HPDE6-E6E7 (cell line): ENCODE measurements at regions not wholly inside any gene's neighbourhood (a gene's known extent, or its start where the extent isn't known, plus 50 kb on each side); places are given as distances from the start of the nearest gene placed in this dataset.

Experiments
- DNase-seq: peaks from one replicate; pipeline ENCODE4 v3.0.0; 2011; ENCODE audit warnings: missing footprints; ENCODE audit errors: extremely low spot score

DNA sequence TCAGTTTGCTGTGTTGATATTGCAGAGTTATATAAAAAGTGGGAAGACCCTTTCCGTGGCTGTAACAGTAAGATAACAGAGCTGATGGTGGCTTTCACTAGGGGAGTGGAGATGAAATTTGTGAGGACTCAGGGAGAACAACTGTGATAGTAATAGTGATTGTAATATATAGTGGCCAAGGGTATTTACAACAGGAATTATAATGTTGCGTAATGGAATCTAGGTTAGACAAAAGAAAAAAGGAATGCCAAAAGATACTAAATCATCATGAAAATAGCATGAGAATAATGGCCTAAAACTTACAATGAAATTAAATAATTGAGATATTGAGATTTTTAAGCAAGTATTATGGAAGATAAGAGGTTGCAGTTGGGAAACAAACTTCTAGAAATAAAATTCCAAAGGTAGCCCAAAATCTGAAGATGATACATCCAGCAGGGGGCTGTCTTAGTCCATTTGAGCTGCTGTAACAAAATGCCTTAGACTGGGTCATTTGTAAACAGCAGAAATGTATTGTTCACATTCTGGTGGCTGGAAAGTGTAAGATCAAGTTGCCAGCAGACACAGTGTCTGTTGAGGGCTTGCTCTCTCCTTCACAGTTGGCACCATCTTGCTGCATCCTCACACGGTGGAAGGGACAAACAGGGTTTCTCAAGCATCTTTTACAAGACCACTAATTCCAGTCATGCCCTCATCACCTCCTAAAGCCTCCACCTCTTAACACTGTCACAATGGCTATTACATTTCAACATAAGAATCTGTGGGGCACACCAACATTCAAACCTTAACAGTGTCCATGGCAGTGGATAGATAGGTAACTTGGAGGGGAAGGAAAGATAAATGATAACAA is 711.2 kb downstream of the MRPL39 start:
- no peak for DNase-seq

DNA sequence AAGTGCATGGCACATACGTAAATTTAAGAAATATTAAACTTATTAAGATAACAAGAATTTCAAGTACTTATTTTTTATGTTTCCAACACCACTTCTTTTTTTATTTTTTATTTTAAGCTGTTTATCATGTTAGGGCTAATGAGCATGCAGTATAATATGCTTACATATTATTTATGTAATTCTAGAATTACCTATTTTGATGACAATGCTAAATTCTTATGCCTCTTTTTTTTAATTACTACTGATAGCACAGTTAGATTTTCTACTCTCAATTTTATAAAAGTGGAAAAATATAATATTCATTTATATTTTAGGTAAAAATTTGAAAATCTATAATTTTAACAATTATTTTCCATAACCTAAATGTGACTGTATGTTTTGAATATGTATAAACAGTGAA is 713.0 kb downstream of the MRPL39 start:
- DNase-seq: no peak

DNA sequence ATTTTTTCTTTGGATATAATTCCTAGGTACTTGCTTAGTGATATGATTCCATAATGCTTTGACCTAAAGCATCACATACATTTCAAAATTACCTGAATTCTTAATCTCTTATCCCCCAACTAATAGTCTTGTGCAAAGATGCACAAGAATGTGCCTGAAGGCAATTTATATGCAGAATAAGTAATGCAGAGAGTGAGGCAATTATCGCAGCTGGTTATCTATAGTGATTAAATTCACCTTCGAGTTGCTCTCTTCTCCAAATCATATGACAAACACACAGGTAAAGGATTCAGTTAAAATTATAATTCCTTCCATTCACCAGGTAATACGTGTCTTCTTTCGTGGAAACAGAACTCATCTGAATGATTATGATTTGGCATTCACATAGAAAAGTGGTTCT is 717.3 kb downstream of the MRPL39 start:
- DNase-seq: no peak

DNA sequence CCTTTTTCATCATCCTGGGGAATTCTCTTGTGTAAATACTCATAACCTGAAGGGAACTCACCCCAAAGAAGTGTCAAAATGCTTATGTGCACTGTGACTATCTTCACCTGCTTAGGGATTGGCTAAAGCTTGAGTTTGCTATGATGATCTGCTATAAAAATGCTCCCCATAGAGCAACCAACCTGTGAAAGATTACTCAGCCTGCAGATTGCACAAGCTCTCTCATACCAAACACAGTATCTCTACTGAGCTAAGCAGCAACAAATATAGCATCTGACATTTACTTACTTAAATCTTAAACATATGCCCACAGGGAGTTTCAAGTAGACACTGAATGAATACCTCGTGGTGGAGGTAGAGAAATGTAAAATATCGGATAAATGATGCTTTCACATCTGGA is 725.8 kb downstream of the MRPL39 start:
- no peak for DNase-seq

DNA sequence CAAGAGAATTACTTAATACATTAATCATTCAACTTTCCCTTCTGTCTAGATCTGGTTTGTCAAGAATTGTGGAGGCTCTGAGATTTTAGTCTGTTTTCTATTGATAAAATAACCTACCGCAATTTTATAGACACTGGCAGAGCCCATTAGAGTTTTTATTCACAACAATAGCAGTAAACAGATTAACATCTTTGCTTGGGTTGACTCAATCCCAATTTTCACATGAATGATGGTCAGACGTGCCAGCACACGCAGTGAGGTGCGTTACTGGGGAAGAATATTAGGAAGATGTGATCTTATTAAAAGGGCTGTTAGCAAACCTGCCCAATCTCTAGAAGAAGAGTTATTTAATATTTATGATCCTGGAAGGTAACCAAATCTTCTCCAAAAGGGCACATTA is 736.6 kb downstream of the MRPL39 start:
- no peak for DNase-seq

DNA sequence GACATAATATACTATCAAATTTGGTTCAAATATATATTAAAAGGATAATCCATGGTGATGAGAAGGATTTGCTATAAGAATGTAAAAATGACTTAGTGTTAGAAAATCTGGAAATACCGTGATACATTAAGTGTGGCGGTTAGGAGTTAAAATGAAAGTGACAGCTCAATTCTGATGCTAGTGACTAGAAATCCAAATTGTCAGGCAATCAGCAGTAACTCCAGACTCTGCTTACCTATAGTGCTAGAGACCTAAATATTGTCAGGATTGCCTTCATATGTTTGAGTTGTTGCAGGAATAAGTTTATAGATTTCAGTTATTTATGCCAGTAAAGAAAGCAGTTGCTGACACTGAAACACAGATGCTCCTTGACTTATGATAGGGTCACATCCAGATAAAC is 737.4 kb downstream of the MRPL39 start:
- DNase-seq: no peak

DNA sequence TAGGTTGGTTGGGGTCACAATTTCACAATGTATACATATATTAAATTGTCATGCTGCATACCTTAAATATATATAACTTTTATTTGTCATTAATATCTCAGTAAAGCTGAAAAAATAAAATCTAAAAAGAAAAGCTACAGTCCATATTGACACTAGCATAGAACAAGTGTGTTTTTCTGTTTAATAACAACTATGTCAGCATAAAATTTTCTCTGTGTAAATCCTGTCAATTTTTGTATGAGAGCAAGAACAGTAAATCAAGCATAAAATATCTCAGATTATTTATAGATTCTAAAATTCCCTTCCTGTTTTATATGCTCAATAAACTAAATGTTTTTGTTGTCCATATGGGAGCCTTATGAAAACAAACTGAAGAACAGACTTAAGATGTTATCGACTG is 739.2 kb downstream of the MRPL39 start:
- DNase-seq: no peak

DNA sequence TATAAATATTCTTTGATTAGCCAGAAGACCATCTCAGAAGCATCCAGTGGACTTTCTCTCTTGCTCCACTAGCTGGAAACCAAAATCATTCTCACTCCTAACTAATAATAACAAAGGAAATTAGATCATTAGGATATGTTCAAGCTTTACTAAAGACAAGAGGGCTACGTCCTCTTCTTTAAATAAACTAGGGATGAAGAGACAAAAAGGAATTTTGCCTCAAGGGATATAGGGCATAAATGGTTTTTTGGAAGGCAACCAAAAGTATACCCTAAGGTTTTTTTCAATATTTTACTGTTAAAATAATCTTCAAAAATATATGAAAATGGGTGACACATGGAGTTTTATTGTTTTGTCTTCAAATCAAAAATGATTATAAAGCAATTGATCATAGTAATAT is 745.8 kb downstream of the MRPL39 start:
- no peak for DNase-seq

DNA sequence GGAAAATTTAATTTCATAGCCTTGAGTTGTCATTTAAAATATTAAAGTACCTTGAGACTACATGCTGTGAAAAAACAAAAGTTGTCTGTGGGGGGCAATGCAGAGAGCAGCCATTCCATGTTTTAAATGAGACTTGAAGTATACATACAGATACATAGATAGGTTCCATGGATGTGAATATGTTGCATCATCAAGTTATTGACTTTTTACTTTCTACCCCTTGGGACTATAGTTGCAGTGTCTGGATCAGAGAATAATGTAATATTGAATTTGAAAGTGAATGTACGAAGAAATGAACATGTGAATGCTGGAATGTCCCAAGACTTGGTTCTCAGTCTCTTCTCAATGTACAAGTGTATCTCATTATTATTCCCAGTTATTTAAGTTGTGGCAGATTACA is 751.0 kb downstream of the MRPL39 start:
- no peak for DNase-seq

DNA sequence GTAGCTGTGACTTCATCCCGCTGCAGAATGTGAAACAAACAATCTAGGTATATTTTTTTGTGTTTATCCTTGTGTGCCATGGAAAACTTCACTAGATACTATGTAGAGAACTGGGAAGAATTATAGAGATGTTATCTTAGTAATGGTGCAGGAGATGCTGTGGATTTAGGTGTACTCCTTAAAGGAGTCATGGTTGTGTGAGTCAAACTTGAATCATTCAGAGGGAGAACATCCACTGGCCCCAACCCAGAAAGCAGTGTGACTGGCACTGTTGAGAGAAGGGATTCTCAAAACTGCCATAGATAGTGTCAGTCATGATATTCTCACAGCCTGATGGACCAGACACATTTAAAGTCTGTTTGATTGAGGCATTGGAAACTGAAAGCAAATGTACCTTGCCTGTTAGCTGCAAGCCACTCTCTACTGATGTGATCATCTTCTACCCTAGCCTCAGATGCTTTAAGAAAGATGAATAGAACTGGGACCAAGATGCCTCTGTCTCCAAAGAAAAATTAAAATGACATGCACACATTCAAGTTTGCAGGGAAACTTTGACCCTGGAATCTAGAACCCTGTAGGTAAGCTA is 754.6 kb downstream of the MRPL39 start:
- no peak for DNase-seq

DNA sequence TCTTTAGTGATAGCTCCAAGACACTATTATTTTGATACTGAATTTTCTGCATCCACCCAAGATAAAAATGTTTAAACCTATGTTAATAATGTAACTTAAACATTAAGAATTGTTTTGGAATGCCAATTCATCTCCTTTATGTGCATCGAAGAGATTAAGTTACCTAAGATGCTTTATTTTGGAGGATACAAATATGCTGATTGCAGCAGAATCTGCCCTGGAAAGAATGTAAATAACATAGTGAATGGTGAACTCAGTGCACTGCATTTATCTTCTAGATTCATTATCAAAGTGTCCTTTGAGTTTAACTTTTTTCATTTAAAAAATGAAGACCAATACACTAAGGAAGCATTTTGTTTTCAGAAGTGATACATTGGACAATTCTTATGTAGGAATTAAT is 757.2 kb downstream of the MRPL39 start:
- no peak for DNase-seq

DNA sequence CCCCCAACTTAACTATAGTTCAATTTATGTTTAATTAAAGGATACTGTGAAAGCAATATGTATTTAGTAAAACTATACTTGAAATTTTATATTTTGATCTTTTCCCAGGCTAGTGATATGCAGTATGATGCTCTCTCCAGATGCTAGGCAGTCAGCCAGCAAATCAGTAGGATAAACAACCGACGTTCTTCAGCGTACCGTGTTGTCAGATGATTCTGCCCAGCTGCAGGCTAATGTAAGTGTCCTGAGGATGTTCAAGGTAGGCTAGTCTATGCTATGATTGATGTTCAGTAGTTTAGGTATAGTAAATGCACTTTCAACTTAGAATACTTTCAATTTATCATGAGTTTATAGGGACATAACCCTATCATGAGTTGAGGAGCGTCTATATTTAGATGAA is 762.6 kb downstream of the MRPL39 start:
- DNase-seq: no peak

DNA sequence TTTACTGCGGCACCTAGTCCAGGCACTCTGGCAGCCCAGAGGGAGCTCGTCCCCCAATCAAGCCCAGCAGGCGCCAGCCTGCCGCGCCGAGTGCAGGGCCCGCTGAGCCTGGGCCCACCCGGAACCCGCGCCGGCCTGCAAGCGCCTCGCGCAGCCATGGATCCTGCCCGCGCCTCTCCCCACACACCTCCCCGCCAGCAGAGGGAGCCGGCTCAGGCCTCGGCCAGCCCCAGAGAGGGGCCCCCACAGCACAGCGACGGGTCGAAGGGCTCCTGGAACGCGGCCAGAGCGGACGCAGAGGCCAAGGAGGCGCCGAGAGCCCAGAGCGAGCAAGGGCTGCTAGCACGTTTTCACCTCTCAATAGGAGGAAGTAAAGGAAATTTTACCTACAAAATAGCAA is 767.0 kb downstream of the MRPL39 start:
- no peak for DNase-seq

DNA sequence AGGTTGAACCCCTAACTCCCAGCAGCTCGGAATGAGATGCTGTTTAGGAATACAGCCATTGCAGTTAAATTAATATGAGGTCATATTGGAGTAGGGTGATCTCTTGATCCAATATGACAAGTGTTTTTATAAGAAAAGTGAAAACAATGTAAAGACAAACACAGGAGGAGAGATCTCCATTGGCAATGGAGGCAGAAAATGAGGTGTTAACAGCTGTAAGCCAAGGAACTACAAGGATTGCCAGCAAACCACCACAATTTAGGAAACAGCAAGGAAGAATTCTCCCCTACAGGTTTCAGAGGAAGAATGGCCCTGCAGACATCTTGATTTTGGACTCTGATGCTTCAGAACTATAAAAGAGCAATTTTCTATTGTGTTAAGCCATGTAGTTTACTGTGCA is 774.3 kb downstream of the MRPL39 start:
- no peak for DNase-seq

DNA sequence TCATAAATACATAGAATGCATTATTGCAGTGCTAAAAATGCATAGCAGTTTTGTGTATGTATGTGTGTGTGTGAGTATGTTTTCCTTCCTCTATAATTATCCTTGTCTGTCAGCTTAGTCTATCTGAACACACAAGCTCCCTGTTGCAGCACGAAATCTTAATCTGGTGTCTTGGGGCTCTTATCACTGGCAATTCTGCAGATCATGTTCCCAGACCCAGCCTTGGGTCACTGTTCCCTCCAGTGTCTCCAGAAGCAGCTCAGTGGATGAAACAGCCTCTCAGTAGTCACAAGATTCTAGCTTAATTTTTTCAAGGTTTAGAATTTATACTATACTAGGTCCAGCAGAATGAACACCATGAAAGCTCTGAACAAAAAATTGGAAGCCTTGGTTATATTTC is 777.9 kb downstream of the MRPL39 start:
- DNase-seq: no peak

DNA sequence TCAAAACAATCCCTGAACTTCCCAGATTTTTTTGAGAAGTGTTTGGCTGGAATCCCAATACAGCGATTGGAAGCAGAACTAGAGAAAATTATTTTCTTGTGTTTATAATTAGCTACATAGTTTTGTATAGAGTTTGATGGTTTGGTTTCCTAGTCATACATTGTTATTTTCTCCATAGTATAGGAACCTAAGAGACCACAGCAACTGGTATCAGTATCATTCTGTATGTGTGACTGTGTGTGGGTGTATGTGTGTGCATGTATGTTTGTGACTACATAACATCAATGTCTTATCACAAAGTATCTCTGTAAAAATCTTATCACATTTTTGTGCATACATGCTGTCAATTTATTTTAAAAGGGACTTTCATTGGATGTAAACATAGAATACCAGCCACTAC is 780.5 kb downstream of the MRPL39 start:
- no peak for DNase-seq

DNA sequence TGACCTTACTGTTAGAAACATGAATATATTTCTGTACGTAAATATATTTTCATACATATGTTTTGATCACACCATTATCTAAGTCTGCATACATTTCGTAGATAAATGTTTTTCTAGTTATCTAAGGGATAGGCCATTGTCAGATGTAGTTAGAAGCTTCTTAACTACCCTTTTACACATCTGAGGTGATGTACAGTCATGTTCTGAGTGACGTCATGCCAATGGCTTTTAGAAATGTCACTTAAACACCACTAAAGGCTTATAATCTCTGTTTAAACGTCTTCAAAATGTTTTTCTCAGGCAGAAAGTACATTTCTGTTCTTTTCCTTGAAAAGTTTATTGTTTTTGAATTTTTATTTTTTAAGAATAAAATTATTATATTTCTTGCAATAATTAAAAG is 781.9 kb downstream of the MRPL39 start:
- DNase-seq: no peak

DNA sequence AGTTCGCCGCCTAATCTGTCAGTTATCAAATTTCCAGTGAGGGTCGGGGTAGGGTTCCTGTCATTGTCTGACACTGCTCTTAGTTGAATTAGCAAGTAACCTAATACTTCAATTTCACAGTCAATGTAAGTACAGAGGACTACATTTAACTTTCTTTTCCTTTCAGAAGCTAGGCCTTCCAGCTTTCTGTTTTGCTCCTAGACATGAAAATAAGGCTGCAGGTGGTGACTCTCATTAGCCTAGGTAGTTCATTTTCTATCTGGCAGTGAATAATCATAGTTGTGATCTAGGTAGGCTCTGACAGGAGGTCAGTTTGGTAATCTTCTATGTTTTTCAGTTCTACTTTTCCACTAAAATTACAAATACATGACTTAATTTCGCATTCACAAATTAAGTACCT is 783.1 kb downstream of the MRPL39 start:
- no peak for DNase-seq

DNA sequence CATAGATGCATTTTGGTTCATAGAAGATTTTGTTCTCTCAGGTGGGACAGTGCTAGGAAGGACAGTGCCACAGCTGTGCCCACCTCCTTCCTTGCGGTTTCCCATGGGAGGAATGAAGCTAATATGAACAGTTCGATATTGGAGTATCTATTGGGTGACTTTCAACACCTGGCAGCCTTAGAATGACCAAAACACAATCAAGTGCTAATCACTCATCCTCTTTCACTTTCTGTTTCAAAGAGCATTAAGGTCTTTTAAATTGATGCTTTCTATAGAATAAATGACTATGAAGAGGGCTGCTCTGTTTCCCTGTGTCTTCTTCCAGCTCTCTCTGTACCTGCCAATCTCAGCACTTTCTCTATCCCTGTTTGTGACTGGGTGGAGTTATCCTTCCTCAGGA is 784.0 kb downstream of the MRPL39 start:
- DNase-seq: no peak

DNA sequence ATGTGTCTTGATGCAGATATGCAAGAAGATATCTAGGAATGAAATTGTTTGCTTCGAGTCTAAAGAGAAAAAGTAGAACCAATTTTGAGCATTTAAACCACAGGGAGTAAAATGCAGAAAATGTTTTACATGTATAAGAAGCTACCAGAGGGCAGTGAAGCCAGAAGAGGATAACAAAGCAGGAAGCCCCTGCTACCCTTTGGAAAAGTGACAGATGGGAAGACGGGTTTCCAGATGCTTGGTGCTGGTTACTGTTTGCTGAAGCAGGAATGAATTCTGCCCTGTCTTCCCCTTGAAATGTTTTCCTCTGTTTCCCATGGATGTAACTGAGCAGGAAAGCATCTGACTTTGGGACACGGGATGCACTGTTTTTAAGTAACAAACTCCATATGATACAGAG is 822.2 kb downstream of the MRPL39 start:
- no peak for DNase-seq

DNA sequence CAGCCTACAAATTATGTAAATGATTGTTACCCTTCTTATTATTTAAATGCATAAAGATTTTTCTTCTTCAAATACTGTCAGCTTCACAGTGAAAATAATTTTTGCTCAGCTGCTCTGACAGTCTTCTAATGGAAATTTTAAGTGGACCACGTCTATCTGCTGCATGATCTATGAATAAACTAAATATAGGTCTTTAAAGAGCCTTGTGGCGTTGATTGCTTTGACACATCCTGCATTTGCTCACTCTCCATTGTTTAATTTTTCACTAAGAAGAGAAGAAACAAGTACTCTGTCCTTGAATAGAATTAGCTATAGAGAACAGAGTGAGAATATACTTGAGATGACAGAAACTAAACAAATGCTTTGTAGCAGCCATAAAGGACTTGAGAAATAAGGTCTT is 826.1 kb downstream of the MRPL39 start:
- DNase-seq: no peak

DNA sequence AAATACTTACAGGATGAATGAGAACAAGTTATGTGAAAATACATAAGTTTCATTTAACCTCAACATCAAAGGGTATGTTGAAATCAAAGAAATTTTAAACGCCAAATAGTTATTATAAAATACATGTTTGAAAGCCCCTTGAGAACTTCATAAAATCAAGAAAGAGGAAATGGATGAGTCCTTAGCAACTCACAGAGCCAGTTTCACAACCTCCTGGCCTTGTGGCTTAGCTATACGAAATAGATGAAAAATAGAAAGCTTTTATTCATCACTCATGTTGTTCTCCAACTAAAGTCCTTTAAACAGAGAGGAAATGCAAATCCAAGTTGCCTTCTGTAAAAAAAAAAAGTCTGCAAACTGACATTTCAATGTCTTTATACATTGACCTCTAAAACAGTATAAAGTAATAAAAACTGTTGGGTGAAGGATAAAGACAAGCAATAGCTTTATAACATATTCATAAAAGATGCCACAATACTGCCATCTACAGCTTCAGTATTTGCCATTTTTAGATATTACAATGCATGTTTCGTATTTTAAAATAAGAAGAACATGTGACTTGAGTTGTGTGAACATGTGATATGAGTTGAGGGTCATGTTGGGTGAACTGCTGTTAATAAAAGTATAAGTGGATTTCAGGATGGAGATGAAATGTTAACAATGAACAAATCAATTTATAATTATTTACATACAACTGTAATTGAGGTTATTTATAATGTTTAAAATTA is 847.8 kb downstream of the MRPL39 start:
- no peak for DNase-seq

DNA sequence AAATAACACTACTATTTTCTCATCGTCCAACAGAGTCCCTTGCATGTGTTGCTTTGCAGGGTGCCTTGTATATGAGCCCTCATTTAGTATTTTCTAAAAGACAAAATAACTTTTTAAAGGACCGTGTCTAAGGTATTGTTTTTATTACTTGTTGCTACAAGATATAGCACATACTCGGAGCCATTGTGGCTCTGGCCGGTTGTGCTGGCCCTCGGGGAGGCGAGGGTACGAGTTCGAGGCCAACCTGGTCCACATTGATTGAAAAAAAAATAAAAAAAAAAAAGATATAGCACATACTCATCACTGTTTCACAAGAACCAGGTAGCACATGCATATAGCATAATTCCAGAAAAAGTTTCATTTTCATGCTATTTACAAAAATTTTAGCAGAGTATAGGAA is 869.2 kb downstream of the MRPL39 start:
- DNase-seq: no peak
